ENCODE measurements at regions not wholly inside any gene's neighbourhood (a gene's known extent, or its start where the extent isn't known, plus 50 kb on each side); places are given as distances from the start of the nearest gene placed in this dataset.

GRCh38 chr6:122207794-122208193, 191.7 kb upstream of the HSF2 start:
- H3K4ac ChIP-seq (ENCODE audit: low read depth, low read length) = no peak overlapping the region

More at GRCh38 chr6:122207794-122208193, 191.7 kb upstream of the HSF2 start:
- Histone ChIP-seq H2AK5ac (ENCODE audit: insufficient read length, low read length) (no peak overlapping the region), H3K27me3 (ENCODE audit: insufficient read depth, low read length) (no peaks in the 10 kb centered on the region), H3K56ac (ENCODE audit: insufficient read length, low read depth, low read length) (no peak overlapping the region), H3K23me2 (ENCODE audit: insufficient read length, low read depth, low read length, poor library complexity, severe bottlenecking) (no peaks in the 10 kb centered on the region), H2AFZ (ENCODE audit: low read length) (no peak overlapping the region), H4K20me1 (ENCODE audit: control insufficient read depth, insufficient read depth, insufficient read length) (no peaks in the 10 kb centered on the region), H4K8ac (replicated peaks; ENCODE audit: insufficient read length, low read depth, low read length) (no peak overlapping the region), H2BK5ac (ENCODE audit: insufficient read length, low read length) (no peak overlapping the region), H3K4me1 (ENCODE audit: insufficient read depth, low read length) (no peaks in the 10 kb centered on the region), H2BK12ac (ENCODE audit: insufficient read length, low read depth, low read length) (no peak overlapping the region), H3K4me2 (ENCODE audit: insufficient read depth, insufficient read length, low read length) (no peak overlapping the region), H4K91ac (ENCODE audit: insufficient read length, low read depth, low read length) (no peak overlapping the region), H2BK20ac (ENCODE audit: low read depth, low read length, poor library complexity, severe bottlenecking) (no peak overlapping the region), H3K79me1 (ENCODE audit: insufficient read depth, low read depth, low read length, poor library complexity, severe bottlenecking) (no peaks in the 10 kb centered on the region), H3K9ac (ENCODE audit: extremely low read depth, insufficient read length, low read length) (no peak overlapping the region), H3K79me2 (ENCODE audit: insufficient read depth, low read length) (no peaks in the 10 kb centered on the region), H2BK15ac (ENCODE audit: low read depth, low read length) (no peak overlapping the region), H3K18ac (ENCODE audit: insufficient read length, low read depth, low read length) (no peak overlapping the region), H3K23ac (ENCODE audit: insufficient read length, low read depth, low read length) (no peak overlapping the region), H4K5ac (ENCODE audit: insufficient read length, low read depth, low read length) (no peak overlapping the region), H3K27ac (ENCODE audit: insufficient read length, low read depth, low read length) (no peak overlapping the region), H3K9me3 (ENCODE audit: control insufficient read depth, low read depth, low read length) (no peaks in the 10 kb centered on the region), H3K14ac (ENCODE audit: insufficient read depth, low read length) (no peak overlapping the region), H3T11ph (ENCODE audit: low read length) (no peak overlapping the region), H2BK120ac (ENCODE audit: low read depth, low read length, poor library complexity, severe bottlenecking) (no peak overlapping the region)
- Mint-ChIP-seq H3K36me3 (ENCODE audit: insufficient read depth in 1 of 3, low read depth in 3 of 3) (no peaks in the 10 kb centered on the region), H3K27me3 (ENCODE audit: low read depth) (no peaks in the 10 kb centered on the region; the same call in 1 of the 2 replicates), H3K4me1 (no peaks in the 10 kb centered on the region), H3K4me3 (no peak overlapping the region), H3K27ac (no peak overlapping the region), H3K9me3 (no peaks in the 10 kb centered on the region; a peak in 1 of 5 replicates)
- TF ChIP-seq, protein P1, sequence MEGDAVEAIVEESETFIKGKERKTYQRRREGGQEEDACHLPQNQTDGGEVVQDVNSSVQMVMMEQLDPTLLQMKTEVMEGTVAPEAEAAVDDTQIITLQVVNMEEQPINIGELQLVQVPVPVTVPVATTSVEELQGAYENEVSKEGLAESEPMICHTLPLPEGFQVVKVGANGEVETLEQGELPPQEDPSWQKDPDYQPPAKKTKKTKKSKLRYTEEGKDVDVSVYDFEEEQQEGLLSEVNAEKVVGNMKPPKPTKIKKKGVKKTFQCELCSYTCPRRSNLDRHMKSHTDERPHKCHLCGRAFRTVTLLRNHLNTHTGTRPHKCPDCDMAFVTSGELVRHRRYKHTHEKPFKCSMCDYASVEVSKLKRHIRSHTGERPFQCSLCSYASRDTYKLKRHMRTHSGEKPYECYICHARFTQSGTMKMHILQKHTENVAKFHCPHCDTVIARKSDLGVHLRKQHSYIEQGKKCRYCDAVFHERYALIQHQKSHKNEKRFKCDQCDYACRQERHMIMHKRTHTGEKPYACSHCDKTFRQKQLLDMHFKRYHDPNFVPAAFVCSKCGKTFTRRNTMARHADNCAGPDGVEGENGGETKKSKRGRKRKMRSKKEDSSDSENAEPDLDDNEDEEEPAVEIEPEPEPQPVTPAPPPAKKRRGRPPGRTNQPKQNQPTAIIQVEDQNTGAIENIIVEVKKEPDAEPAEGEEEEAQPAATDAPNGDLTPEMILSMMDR (conservative IDR thresholded peaks at IDR 0.05) = no peak
- DNase-seq = no peak

Measured in H9 (cell line).